HG02884 (cell line): ENCODE measurements at regions not wholly inside any gene's neighbourhood (a gene's known extent, or its start where the extent isn't known, plus 50 kb on each side); places are given as distances from the start of the nearest gene placed in this dataset.

Experiments used
- ATAC-seq: cut with Tn5 transposase; IDR thresholded peaks from one replicate; pipeline ENCODE4 v1.9.1; 2021; ENCODE audit warnings: mild to moderate bottlenecking, moderate library complexity; ENCODE audit not compliant: unreplicated experiment

- ATAC-seq, result no peak
Measured at GRCh38 chr18:5601188-5601624, 57.4 kb upstream of the EPB41L3 start.

- no peak for ATAC-seq
Measured at GRCh38 chr18:5600378-5601071, 56.7 kb upstream of the EPB41L3 start.

GRCh38 chr18:5596585-5596984, 52.8 kb upstream of the EPB41L3 start:
- ATAC-seq, result no peak
